GM12865 (cell line): ENCODE measurements at regions not wholly inside any gene's neighbourhood (a gene's known extent, or its start where the extent isn't known, plus 50 kb on each side); places are given as distances from the start of the nearest gene placed in this dataset.
A peak's percentile ranks its signal among the peaks of the same experiment; 100 is the strongest.

Experiments used
- DNase-seq: peaks from one replicate; pipeline ENCODE4 v3.0.0; 2010; ENCODE audit warnings: low read depth
- H3K4me3 ChIP-seq: 2 replicates; pipeline ENCODE4 v1.5.1; 2011; ENCODE audit warnings: mild to moderate bottlenecking, low read depth, low read length, control low read depth
- CTCF ChIP-seq: IDR thresholded peaks from 2 replicates; pipeline ENCODE4 v1.5.1; 2011; ENCODE audit warnings: low read length, control low read depth, low read depth, inconsistent platforms; ENCODE audit not compliant: insufficient read depth; ENCODE audit errors: missing control alignments

- DNase-seq, result peak; percentile 13
- no peak overlapping the region for H3K4me3 ChIP-seq
- no peak for TF ChIP-seq CTCF
Measured at GRCh38 chrX:107556967-107557366, 71.3 kb upstream of the PRPS1 start.

GRCh38 chrX:107559506-107559905, 68.8 kb upstream of the PRPS1 start:
- no peak for DNase-seq
- TF ChIP-seq CTCF, result no peak
- no peak overlapping the region for H3K4me3 ChIP-seq

GRCh38 chrX:107560041-107560440, 68.3 kb upstream of the PRPS1 start:
- no peak for TF ChIP-seq CTCF
- no peak overlapping the region for H3K4me3 ChIP-seq
- DNase-seq, result no peak

- TF ChIP-seq CTCF, result no peak
- no peak overlapping the region for H3K4me3 ChIP-seq
- DNase-seq, result no peak
Measured at GRCh38 chrX:107560980-107561379, 67.3 kb upstream of the PRPS1 start.

GRCh38 chrX:107561468-107562215, 66.7 kb upstream of the PRPS1 start:
- TF ChIP-seq CTCF, result no peak
- no peak overlapping the region for H3K4me3 ChIP-seq
- no peak for DNase-seq

GRCh38 chrX:107562482-107562881, 65.8 kb upstream of the PRPS1 start:
- no peak for DNase-seq
- H3K4me3 ChIP-seq, result no peak overlapping the region
- TF ChIP-seq CTCF, result no peak

GRCh38 chrX:107563824-107564223, 64.5 kb upstream of the PRPS1 start:
- no peak for TF ChIP-seq CTCF
- H3K4me3 ChIP-seq, result no peak overlapping the region
- no peak for DNase-seq
